Peyer's patch (tissue), 4 donors: ENCODE measurements at regions not wholly inside any gene's neighbourhood (a gene's known extent, or its start where the extent isn't known, plus 50 kb on each side); places are given as distances from the start of the nearest gene placed in this dataset.

Experiments used
- DNase-seq, 3 donors: peaks; one replicate each; pipeline ENCODE4 v3.0.0-alpha.2; 2017 to 2019
- H3K27ac ChIP-seq, 4 donors: fragments of 200-600 bp; sonication (generic); one replicate each; pipeline ENCODE4 v1.5.1; 2016 to 2019
- H3K27me3 ChIP-seq, 2 donors: fragments of 200-600 bp; sonication (generic); one replicate each; pipeline ENCODE4 v1.5.1; 2019
- H3K36me3 ChIP-seq, 3 donors: fragments of 200-600 bp; sonication (generic); one replicate each; pipeline ENCODE4 v1.5.1; 2016 to 2019
- H3K4me1 ChIP-seq, 4 donors: fragments of 200-600 bp; sonication (generic); one replicate each; pipeline ENCODE4 v1.5.1; 2016 to 2019
- H3K4me3 ChIP-seq, 4 donors: fragments of 200-600 bp; sonication (generic); 1 replicate in 3 of 4; 2 replicates in 1 of 4; pipeline ENCODE4 v1.5.1; 2016 to 2019; ENCODE audit warnings: mild to moderate bottlenecking in 1 of 4
- H3K9me3 ChIP-seq, 4 donors: fragments of 200-600 bp; sonication (generic); one replicate each; pipeline ENCODE4 v1.5.1; 2016 to 2019; ENCODE audit warnings: mild to moderate bottlenecking in 1 of 4
- POLR2A ChIP-seq, 2 donors: fragments of 450-650 bp; IDR thresholded peaks; one replicate each; pipeline ENCODE4 v1.5.1; 2017; ENCODE audit warnings: antibody characterized with exemption in 2 of 2, mild to moderate bottlenecking in 2 of 2, moderate library complexity in 2 of 2
- TF ChIP-seq, protein P1 (sequence below), 6 experiments: fragments of 450-650 bp in 4 of 6; fragments of 200-600 bp in 2 of 6; sonication (generic) in 1 of 6; IDR thresholded peaks; one replicate each; pipeline ENCODE4 v1.5.1; 2017 to 2019; ENCODE audit warnings: antibody characterized with exemption in 6 of 6, mild to moderate bottlenecking in 3 of 6, moderate library complexity in 1 of 6

DNA sequence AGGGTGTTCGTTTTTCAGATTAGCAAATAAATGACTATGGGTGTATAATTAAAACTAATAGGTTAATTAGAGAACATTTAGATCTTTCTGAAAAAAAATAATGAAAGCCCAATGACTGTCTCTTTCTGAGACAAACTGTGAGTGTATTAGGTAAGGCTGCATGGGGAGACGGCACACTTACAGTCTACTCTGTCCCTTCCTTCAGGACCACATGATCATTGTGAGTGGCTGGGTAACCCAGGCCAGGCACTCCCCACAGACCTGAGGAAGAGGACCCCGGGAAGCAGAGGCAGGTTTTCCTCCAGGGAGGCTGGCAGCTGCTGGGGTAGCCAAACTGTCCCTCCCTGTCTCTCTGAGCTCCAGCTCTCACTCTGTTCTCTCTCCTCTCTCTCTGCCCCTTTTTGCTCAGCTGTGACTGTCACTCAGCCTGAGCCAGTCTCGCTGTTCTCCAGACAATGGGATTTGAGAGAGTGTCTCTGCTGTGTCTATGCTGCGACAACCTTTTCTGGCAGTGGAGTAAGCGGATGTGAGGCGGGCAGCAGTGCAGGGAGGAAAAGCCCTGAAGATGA lies 83.1 kb upstream of the NCAM1 start:
- Histone ChIP-seq H3K27me3 (no peaks in the 10 kb centered on the region), H3K36me3 (no peaks in the 10 kb centered on the region), H3K27ac (no peak overlapping the region), H3K9me3 (no peaks in the 10 kb centered on the region), H3K4me1 (no peaks in the 10 kb centered on the region), H3K4me3 (no peak overlapping the region)
- no peak for DNase-seq
- TF ChIP-seq POLR2A (IDR thresholded peaks at IDR 0.05) = no peak
- TF ChIP-seq, protein P1, sequence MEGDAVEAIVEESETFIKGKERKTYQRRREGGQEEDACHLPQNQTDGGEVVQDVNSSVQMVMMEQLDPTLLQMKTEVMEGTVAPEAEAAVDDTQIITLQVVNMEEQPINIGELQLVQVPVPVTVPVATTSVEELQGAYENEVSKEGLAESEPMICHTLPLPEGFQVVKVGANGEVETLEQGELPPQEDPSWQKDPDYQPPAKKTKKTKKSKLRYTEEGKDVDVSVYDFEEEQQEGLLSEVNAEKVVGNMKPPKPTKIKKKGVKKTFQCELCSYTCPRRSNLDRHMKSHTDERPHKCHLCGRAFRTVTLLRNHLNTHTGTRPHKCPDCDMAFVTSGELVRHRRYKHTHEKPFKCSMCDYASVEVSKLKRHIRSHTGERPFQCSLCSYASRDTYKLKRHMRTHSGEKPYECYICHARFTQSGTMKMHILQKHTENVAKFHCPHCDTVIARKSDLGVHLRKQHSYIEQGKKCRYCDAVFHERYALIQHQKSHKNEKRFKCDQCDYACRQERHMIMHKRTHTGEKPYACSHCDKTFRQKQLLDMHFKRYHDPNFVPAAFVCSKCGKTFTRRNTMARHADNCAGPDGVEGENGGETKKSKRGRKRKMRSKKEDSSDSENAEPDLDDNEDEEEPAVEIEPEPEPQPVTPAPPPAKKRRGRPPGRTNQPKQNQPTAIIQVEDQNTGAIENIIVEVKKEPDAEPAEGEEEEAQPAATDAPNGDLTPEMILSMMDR (IDR thresholded peaks at IDR 0.05) = no peak

DNA sequence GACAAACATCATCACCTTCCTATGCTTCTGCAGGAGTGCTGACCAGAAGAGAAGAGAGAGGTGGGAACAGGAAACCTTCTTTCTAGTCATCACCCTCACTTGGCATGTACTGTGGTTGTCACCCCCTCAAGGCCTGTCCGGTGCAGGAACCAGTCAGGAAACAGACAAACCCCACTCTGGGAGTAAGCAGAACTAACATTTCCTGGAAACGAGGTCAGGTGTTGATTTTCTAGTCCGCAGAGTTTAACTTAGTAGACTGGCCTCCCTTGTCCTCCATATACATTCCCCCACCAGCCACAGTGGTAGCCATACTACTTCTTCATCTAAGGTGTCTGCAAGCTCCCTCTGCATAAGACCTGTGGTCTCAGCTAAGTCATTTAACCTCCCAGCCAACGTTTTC lies 80.7 kb upstream of the NCAM1 start:
- H3K36me3 ChIP-seq = no peaks in the 10 kb centered on the region
- no peaks in the 10 kb centered on the region for H3K27me3 ChIP-seq
- H3K4me3 ChIP-seq = no peak overlapping the region
- no peak overlapping the region for H3K27ac ChIP-seq
- TF ChIP-seq, protein P1 (IDR thresholded peaks at IDR 0.05) = no peak
- TF ChIP-seq POLR2A (IDR thresholded peaks at IDR 0.05) = no peak
- H3K9me3 ChIP-seq = no peaks in the 10 kb centered on the region
- H3K4me1 ChIP-seq = no peaks in the 10 kb centered on the region
- no peak for DNase-seq

DNA sequence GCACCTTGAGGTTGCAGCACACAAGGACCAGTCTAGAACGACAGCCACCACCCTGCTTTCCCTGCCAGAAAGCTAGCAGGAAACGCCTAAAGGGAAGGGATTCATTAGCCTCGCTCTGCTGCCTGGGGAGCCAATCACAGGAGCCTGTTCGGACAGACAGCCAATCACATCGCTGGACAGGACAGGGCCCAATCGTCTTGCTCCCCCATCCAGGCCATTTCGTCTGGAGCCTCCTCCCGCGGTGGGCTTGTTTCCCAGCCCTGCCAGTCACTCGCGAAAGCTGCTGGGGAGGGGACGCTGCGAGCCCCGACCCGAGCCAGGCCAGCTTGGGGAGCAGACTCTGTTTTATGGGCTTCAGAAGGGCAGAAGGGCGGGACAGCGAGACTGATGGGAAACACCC lies 79.8 kb upstream of the NCAM1 start:
- DNase-seq = peak in 2 of 3 donors; percentile 16 to 73
- Histone ChIP-seq H3K36me3 (no peaks in the 10 kb centered on the region), H3K4me1 (no peaks in the 10 kb centered on the region), H3K4me3 (peak overlapping the region in 2 of 4 donors; percentile 17 to 46), H3K27ac (no peak overlapping the region), H3K9me3 (no peaks in the 10 kb centered on the region), H3K27me3 (no peaks in the 10 kb centered on the region)
- TF ChIP-seq, protein P1 (IDR thresholded peaks at IDR 0.05) = no peak
- no peak for TF ChIP-seq POLR2A (IDR thresholded peaks at IDR 0.05)

DNA sequence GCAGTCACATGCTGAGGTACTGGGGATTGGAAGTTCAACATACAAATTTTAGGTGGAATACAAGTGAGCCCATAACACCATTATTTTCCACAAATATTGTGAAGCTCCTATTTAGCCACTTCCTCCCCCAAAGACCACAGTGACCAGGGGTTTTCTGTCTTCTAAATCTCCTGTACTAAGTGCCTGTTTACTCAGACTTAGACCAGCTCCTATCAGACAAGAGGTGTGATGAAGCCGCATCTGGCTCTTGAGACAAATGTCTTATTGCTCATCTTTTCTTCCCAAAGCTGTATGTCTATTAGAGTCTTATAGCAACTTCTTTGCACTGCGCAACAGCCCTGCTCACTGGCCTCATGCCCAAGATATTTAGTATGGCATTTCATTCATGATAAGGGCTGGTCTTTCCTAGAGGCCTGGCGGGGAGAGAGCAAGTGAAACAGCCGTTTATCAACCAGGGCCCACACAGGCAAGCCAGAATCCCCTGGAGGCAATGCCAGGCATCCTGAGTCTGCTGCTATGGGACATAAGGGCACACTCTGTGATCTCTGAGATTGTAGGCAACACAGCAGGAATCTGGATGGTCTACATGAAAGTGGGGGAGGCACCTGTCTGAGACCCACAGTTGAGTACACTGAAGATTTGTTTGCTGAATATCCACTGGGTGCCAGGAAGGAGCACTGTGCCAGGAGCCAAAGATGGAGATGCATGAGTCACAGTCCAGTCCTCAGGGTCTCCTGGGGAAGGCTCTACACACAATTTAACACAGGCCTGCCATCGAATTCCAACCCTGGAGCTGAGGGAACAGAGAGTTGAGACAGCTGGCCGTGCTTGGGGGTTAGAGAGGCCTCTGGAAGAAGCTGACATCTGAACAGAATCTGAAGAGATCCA lies 78.5 kb upstream of the NCAM1 start:
- Histone ChIP-seq H3K36me3 (no peaks in the 10 kb centered on the region), H3K9me3 (no peaks in the 10 kb centered on the region), H3K27me3 (no peaks in the 10 kb centered on the region), H3K4me3 (no peak overlapping the region), H3K4me1 (no peaks in the 10 kb centered on the region), H3K27ac (no peak overlapping the region)
- TF ChIP-seq, protein P1 (IDR thresholded peaks at IDR 0.05) = no peak
- TF ChIP-seq POLR2A (IDR thresholded peaks at IDR 0.05) = no peak
- DNase-seq = no peak

DNA sequence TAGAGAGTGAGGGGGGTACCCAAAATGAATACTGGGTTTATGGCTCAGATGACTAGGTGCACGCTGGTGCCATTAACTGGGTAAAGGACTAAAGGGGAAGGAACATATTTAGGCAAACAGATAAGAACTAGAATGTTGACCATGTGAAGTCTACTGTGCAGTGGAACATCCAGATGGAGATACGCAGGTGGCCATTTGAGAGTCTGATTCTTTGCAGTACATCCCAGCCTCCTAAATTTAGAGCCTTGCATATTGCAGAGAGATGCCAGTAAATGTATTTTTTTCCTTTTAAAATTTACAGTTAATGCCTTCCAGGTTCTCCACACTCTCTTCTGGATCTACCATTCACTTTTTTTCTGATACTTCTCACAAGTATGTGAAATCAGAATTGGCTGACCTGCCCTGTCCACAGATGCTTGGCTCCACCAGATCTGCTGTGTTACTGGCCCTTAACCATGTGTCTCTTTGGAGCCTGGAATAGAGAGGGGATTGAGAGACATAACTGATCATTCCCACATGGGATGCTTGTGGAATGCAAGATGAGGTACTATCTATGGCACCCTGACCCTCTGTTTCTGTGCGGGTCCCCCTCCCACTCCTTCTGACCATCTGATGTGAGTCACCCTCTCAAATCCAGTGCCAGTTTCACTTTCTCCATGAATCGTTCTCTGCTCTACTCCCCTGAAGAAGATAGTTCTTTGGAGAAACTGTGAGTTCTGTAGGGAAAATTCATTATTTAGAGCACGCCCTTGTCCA lies 77.0 kb upstream of the NCAM1 start:
- DNase-seq = no peak
- Histone ChIP-seq H3K27ac (no peak overlapping the region), H3K27me3 (no peaks in the 10 kb centered on the region), H3K4me1 (no peaks in the 10 kb centered on the region), H3K36me3 (no peaks in the 10 kb centered on the region), H3K4me3 (no peak overlapping the region), H3K9me3 (no peaks in the 10 kb centered on the region)
- TF ChIP-seq, protein P1 (IDR thresholded peaks at IDR 0.05) = no peak
- TF ChIP-seq POLR2A (IDR thresholded peaks at IDR 0.05) = no peak
